NCI-H1930 (cell line): ENCODE measurements at regions not wholly inside any gene's neighbourhood (a gene's known extent, or its start where the extent isn't known, plus 50 kb on each side); places are given as distances from the start of the nearest gene placed in this dataset.

Source experiments
- DNase-seq, 2 experiments: peaks; one replicate each; lab custom pipeline; 2025; lab: John Stamatoyannopoulos, UW

DNA sequence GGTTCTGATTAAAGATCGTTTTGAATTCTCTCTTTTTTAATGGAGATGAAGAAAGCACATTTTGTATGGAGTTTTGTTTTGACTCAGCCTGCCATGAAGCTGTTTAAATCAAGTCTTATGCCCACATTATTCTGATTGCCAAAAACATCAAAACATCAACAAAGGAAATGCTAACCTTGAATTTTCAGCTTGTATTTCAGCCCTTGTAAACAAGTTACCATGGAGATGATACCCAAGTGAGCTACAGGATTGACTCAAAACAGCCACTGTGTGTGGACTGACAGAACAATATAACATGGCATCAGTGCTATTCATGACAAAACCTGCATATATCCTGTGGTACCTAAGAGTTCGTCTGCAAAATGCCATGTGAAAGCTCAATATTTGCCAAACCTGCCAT is 1581.0 kb downstream of the MAT2B start:
- no peak for DNase-seq

DNA sequence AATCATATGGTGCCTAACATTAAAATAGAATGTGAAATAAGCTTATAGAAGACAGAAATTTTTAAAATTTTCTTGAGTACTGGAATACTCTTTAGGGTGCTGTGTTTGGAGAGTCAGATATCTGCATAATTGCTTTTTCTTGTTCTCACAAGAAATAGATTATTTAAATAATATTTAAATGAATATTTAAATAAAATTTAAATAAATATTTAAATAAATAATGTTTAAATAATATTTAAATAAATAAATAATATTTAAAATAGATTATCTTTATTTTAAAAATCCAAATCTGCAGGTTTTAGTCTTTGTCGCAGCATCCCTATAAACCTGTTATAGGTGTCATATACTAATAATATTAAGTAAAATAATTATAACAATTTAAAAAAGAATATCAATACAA is 1589.4 kb downstream of the MAT2B start:
- DNase-seq, result no peak

DNA sequence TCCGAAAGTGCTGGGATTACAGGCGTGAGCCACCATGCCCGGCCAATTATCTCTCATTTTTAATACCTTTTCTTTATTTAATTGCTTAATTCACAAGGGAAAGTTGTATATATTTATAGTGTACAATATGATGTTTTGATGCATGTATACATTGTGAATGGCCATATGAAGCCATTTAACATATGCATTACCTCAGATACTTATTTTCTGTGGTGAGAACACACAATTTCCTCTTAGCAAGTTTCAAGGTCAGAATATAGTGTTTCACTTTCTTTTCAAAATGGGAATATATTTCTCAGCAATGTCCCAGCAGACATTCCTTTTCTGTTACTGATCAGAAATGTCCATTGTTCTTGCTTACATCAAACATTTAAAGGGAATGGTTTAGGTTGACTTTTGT is 1596.3 kb downstream of the MAT2B start:
- no peak for DNase-seq

DNA sequence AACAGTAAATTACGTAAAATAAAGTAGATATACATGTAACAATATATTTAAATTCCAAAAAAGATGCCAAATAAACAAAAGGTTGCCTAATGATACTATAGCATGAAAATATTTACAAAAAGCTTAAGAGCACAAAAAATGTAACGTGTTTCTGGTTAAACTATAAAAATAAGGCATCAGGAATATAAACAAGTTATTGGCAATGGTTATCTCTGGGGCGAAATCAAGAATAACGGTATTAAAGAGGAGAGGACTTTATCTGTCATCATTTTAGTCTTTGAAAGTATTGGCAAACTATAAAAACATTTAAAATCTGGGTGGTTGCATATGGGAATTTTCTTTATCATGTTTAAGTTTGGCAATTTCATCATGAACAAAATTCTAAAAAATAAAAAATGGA is 1599.2 kb downstream of the MAT2B start:
- DNase-seq, result no peak

DNA sequence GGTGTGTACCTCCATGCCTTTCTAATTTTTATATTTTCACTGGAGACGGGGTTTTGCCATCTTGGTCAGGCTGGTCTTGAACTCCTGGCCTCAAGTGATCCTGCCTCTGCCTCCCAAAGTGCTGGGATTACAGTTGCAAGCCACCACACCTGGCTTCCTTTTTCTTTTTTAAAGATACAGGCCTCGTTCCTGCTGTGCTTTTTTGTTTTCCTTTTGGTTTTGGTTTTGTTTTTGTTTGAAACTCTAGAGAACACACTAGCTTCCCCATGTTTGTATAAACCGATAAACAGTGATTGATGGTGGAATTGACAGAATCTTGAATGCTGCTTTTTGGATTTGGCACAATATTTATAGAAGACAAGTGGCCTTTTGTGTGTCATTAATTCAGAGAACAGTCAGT is 1603.4 kb downstream of the MAT2B start:
- DNase-seq, result no peak

DNA sequence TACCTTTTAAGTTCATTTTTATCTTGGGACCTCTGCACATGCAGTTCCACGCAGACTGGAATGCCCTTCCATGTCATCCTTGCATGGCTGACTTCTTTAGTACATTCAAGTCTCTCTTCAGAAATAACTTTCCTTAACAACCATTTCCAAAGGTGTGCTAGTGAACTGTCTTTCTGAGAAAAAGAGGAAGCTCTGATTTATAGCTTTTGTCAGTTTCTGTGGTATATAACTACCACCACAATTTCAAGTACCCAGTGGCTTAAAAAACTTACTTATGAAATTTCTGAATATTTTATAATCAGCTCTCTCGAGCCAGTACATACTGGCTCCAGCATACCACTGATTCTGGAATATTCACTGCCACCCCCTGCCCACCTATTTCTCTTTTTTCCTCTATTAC is 1613.8 kb downstream of the MAT2B start:
- DNase-seq, result no peak

DNA sequence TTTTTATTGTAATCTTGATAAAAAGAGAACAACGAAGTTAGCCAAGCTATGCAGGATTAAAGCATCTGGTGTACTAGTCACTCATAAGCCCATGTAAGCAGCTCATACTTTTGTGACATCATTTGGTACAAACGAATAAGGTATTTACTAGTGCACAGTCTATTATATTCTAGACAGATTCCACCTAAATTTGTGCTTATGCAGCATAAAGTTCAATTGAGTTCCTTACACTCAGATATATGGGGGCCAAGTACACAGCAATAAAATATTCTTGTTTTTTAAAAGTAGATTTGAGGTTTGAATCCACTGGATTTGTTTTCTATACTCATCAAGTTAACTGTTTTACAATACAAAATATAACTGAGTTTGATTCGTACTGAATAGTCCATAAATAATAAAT is 1621.2 kb downstream of the MAT2B start:
- DNase-seq, result no peak

DNA sequence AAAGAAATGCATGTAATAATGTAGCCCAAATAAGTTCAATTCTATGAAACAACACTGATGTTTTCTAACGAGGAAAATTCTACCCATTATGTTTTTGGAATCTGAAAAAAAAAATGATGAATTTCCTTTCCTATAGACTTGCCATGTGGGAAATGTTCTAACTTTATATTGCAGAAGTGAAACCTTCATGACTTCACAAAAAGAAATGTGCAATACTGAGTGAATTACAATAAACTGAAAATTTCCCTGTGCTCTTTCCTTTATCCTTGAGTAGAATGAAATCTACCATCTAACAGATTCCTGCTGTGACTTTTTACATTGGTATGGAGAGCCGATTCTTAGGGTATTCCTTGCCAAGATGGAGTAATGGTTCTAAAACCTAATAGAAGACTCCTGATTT is 1622.5 kb downstream of the MAT2B start:
- no peak for DNase-seq

DNA sequence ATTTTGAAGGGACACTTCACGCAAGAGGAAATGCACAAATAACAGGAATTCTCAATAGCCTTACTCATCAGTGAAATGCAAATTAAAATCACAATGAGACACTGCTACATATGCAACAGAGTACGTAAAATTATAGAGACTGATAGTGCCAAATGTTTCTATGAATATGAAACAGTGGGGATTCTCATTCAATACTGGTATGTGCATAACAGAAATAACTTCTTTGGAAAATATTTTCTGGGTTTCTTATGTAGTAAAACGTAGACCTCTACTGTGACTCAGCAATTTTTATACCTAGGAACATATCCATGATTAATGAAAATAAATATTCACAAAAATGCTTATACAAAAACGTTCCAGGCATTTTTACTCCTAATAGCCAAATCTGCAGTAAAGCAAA is 1625.2 kb downstream of the MAT2B start:
- DNase-seq, result no peak

DNA sequence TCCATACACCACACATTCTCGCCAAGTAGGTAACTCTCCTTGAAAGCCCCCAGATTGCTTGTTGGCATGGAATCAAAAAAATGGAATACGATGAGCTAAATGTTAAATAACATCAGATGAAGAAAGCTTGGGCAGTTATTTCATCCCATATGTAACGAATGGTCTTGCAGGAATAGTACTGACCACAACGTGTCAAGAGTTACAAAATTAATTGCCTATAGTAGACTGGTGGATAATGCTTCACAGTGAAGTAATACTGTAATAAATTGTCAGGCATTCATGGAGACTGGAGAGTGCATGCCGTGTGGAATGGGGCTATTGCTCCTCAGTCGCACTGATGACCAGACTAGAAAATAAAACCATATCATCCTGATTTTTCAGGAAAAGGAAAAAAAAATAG is 1628.7 kb downstream of the MAT2B start:
- DNase-seq, result no peak

DNA sequence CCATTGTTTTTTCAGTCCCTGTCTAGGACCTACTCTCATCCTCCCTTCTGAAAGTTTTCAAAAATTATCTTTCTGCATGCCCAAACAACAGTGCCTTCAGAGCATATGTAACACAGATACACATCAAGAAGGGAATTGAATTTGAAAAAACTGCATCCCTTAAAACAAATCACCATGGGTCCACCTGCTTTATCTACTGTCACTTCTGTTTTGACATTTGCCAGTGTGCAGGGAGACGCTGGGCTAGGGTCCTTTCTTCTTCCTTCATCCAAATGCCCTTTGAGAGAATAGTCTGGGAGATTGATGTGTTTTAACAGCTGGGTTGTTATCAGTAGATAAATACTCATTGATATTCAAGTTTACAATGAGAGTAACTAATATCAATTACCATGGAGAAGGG is 1630.1 kb downstream of the MAT2B start:
- DNase-seq, result no peak

DNA sequence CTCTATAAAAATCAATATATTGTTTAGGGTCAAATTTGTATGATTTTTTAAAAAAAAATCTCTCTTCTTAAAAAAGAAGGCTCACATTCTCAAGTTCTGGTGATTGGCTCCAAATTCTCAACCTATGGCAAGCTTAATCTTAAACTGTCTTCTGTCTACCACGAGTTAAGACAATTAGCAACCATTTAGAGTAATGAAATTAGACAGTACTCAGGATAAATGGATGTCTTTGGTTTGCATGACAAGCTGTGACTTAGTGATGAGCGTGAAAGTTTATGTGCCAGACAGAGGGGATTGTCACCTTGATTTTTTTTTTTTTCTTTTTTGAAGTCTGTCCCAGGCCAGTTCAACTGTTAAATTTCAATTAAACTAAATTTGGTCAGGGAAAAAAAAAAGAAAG is 1632.3 kb downstream of the MAT2B start:
- DNase-seq, result no peak

DNA sequence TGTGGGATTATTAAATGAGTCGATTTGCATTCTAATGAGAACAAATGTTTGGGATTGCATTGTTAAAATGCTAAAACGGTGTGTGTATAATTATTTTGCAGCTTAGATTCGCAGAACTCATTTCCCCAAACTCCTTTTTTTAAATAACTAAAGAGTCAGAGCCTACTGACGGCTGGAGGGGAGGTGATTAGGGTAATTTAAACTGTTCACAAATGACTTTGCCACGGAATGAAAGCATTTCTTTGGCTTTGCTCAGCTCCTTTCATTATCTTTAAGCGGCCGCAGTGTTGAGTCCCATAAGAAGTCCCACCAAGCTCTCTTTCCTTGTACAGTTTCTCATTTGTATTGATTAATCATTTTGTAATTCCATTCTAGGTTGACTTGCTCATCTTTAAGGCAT is 1632.8 kb downstream of the MAT2B start:
- DNase-seq, result no peak

DNA sequence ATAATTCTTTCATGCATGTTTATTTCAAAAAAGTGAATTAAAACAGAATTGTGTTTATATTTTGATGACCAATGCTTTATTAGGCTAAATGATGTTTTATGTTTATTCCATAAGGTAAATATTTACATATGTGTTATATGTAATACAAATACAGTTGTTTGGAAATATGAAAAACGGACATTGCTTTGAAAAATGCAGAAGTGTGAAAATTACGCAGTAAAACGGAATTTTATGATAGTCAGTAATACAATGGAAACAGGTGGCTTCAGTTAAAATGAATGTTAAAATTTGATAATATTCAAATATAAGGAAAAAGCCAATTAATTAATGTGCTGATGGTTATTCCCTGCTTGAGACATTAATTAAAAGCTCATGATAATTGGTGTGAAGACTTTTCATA is 1633.8 kb downstream of the MAT2B start:
- no peak for DNase-seq

DNA sequence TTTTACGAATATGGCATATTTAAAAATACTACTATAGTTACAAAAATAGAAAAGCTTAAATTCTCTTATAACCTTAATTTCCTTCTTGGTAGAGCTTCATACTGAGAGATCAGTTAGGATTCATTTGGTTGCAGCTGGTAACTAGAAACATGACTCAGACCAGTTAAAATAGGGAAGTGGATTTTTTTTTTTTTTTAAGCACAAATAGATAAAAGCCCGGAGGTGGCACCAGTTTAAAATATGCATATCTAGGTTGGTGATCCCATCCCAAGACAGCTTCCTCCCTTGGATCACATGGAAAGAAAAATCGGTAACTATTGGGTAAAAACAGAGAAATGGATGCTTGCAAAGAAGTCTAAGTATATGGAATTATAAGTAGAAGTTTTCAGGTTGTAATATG is 1634.3 kb downstream of the MAT2B start:
- DNase-seq, result no peak

DNA sequence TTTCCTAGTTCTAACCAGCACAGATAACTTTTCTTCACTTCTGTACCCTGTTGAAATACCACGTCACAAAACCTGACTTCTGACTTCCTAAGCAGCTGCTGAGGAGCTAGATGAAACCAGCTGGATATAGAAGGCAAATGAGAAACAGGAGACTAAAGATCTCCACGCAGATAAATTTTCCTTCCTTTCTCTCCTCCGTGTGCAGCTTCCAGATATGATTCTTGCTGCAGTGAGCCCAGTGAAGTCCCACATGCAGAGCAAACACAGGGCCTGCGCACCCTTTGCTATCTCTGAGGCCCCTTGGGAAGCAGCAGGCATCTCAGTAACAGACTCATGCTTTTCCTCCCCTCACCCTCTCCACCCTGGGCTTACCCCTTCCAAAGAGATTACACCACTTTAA is 1638.3 kb downstream of the MAT2B start:
- DNase-seq, result no peak

DNA sequence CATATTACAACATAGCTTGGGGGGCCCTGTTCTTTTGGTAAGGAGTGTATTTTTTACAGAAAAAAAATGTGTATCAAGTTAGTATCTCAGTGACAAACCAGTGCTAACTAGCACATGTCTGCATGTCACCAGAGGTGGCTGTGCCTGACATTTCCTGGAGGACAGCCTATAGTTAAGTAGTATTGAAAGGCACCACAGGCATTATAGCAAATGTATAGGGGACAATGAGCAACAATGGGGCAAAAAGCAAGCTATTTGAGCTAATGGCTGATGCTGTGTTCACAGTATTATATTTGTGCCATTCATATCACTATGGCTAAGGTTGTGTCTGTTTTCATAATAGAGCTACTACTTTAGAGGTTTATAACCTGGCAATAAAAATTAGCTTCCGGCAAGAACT is 1644.0 kb downstream of the MAT2B start:
- DNase-seq, result peak; percentile 10 to 11

DNA sequence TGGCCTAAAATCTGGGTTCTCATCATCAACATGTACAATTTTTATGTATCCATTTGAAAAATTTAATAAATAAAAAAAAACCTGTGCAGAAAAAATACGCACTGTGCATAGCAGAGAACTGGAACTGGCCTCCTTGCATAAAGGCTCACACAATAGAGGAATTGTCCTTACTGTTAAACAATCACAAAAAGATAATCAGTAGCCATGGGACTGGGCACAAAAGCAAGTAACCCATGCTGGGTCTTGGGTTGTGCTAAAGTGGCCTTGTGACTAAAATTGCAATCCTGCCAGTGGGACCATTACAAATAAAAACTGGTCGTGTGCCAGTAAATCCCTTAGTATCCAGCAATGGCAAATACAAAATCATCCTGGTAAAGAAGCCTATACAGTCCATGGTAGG is 1646.6 kb downstream of the MAT2B start:
- DNase-seq, result no peak

DNA sequence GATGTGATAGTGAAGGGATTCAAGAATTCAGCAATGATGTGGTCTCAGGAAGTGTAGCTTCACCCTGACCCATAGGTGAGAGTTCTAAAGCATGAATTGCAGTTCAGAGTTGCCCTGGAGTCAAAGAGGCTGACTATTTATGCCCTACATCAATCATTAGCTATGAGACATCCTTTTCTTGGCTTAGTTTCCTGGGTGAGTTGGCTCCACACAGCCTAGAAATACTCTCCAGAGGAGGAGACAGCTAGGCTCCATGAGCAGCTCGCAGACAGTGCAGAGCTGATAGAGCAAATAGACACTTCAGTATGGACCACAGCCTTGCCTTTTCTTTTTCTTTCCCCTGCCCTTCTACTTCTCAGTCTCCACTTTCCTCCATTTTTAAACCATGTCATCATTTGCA is 1651.8 kb downstream of the MAT2B start:
- DNase-seq, result no peak

DNA sequence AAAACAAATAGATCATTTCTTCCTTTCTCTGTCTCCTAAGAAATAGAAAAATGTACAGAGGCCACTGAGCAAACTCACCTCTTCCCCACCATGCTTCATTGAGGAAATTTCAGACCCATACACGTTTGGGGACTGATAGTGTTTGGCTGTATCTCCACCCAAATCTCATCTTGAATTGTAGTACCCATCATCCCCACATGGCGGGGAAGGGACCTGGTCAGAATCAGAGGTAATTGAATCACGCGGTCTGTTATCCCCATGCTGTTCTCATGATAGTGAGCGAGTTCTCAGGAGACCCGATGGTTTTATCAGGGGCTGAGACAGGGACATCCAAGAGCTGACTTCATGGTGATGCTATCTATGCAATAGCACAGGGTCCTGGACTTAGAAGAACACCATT is 1655.8 kb downstream of the MAT2B start:
- DNase-seq, result no peak

DNA sequence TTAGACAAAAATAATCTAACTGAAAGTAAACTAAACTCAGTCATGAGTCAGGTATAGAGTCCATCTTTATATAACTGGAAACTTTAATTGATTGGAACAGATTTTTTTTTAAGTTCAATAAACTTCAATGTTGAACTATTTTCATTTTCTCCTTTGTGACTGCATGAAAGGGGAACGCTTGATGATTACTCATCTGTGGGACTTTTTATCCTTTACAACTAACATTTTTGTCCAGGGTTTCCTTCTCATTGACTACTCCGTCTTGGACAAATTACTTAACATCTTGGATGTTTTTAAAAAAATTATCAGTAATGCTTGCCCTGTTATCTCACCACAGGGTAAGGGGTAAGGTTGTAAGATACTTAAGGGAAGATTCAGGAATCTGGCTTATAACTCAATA is 1658.4 kb downstream of the MAT2B start:
- no peak for DNase-seq

DNA sequence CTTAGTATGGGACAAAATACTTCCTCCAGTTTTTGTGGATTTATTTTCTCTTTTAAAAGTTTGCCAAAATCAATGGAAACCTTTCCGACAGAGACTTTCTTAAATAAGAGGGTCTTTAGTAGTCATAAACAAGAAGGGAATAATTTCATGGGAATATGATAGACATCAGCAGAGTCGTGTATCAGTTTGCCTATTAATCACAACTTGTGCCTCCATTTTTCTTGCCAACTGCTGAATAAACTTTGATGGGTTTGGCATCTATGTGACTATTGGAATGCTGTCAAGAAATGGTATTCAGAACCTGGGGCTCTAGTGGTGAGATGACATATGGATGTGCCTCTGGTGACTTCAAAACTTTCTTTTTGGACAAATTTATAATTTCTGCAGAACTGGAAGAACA is 1668.2 kb downstream of the MAT2B start:
- no peak for DNase-seq

DNA sequence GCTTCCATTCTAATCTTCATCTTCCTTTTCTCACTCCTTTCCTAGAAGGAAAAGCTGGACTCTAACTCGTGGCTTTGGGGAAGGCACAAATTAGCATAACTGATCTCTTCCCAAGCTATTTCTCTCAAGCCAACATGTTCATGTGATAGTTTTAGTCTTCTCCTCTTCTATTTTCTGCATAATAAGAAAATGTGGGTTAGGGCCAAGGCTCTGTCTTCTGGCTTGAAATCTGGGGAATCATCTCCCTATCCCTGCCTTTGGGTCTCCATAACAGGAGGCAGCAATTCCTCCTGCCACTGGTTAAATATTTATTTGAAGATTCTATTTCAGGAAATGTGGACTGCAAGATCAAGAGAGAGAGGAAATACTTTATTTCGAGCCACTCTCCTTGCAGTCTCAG is 1669.6 kb downstream of the MAT2B start:
- no peak for DNase-seq

DNA sequence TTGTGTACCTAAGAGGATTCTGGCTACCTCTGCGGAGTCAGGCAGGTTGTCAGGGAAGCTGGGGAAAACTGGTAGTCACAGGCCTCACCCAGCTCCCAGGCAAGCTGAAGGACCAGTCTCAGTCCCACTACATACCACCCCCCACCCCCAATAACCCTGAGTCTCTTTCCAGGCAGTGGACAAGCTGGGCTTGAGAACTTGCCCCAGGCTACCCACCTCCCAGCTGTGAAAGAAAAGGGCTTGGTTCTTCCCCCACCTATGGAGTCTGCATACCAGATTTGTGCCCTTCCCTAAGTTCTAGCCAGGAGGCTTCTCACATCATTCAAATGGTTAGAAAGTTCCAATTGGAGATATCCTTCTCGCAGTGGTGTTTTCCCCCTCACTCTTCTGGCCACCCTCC is 1678.8 kb downstream of the MAT2B start:
- DNase-seq, result no peak

DNA sequence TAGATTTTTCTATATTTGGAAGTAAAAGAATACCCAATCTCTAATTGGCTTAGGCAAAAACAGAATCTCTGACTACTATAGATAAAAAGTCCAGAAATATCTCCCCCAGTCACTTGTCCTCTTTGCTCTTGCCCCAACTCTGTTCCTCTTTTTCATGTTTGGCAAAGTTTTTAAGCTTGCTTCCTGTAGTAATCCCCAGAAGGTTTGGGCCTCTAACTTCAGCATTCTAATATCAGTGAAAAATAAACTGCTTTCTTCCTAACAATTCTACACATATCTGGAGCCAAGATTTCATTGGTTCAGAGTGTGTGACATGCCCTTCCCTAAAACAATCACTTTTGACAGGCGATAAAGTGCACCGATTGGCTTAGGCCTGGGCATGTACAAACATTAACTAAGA is 1680.3 kb downstream of the MAT2B start:
- no peak for DNase-seq
